ENCODE measurements at regions not wholly inside any gene's neighbourhood (a gene's known extent, or its start where the extent isn't known, plus 50 kb on each side); places are given as distances from the start of the nearest gene placed in this dataset.

- in situ Hi-C loops (cut with HindIII; ENCODE audit: low pct_unique_long_range_greater_than_20kb, low sequenced_read_pairs): no loop called here
- CTCF ChIA-PET: no interaction called here
These were observed 144.4 kb downstream of the PTPN20 start for GRCh38 chr10:47055386-47056246.

GRCh38 chr10:47056247-47056510 lies 145.0 kb downstream of the PTPN20 start:
- no peak for TF ChIP-seq REST (IDR thresholded peaks at IDR 0.05; ENCODE audit: insufficient read depth in 1 of 2, low read depth in 2 of 2, low read length in 1 of 2)
- TF ChIP-seq TCF7L2 (IDR thresholded peaks at IDR 0.05; ENCODE audit: low read depth, low read length): no peak
- TF ChIP-seq CTCF (IDR thresholded peaks at IDR 0.05): no peak
- TF ChIP-seq POLR2AphosphoS5 (IDR thresholded peaks at IDR 0.05; ENCODE audit: low read depth, low read length): no peak
- TF ChIP-seq SIN3A (IDR thresholded peaks at IDR 0.05; ENCODE audit: borderline replicate concordance, insufficient read depth, low read depth, low read length): no peak
- POLR2A ChIA-PET: no interaction called here
- DNase-seq (ENCODE audit: low read depth, low spot score) (no peak), ATAC-seq (no peak)
- Histone ChIP-seq H3K4me3 (ENCODE audit: low read depth in 2 of 2, low read length in 2 of 2) (no peak overlapping the region), H3K36me3 (ENCODE audit: control insufficient read depth, insufficient read depth, low read length) (no peaks in the 10 kb centered on the region), H3K9me3 (ENCODE audit: control insufficient read depth, insufficient read depth, low read depth, low read length) (no peaks in the 10 kb centered on the region), H3K27me3 (ENCODE audit: control insufficient read depth, insufficient read depth, low read length) (no peaks in the 10 kb centered on the region), H3K4me1 (ENCODE audit: control insufficient read depth, insufficient read depth, low read length) (no peaks in the 10 kb centered on the region), H3K27ac (ENCODE audit: low read length) (no peak overlapping the region)
- CTCF ChIA-PET: no interaction called here
- no TSS peak for BruUV-seq (replicated peaks)
- intact Hi-C loops (cut with micrococcal nuclease; ENCODE audit: unreplicated experiment): no loop called here
- in situ Hi-C loops (cut with HindIII; ENCODE audit: low pct_unique_long_range_greater_than_20kb, low sequenced_read_pairs): no loop called here

More at GRCh38 chr10:47055386-47056246, 144.4 kb downstream of the PTPN20 start:
- H3K27me3 ChIP-seq (ENCODE audit: control insufficient read depth, insufficient read depth, low read length): no peaks in the 10 kb centered on the region
- intact Hi-C loops (cut with micrococcal nuclease; ENCODE audit: unreplicated experiment): no loop called here
- no peaks in the 10 kb centered on the region for H3K4me1 ChIP-seq (ENCODE audit: control insufficient read depth, insufficient read depth, low read length)
- POLR2A ChIA-PET: no interaction called here
- no peaks in the 10 kb centered on the region for H3K9me3 ChIP-seq (ENCODE audit: control insufficient read depth, insufficient read depth, low read depth, low read length)
- H3K27ac ChIP-seq (ENCODE audit: low read length): no peak overlapping the region
- H3K36me3 ChIP-seq (ENCODE audit: control insufficient read depth, insufficient read depth, low read length): no peaks in the 10 kb centered on the region
- ATAC-seq (no peak), DNase-seq (ENCODE audit: low read depth, low spot score) (no peak)
- TF ChIP-seq POLR2AphosphoS5 (IDR thresholded peaks at IDR 0.05; ENCODE audit: low read depth, low read length): no peak
- no peak for TF ChIP-seq REST (IDR thresholded peaks at IDR 0.05; ENCODE audit: insufficient read depth in 1 of 2, low read depth in 2 of 2, low read length in 1 of 2)
- TF ChIP-seq SIN3A (IDR thresholded peaks at IDR 0.05; ENCODE audit: borderline replicate concordance, insufficient read depth, low read depth, low read length): no peak
- no peak for TF ChIP-seq CTCF (IDR thresholded peaks at IDR 0.05)
- no peak for TF ChIP-seq TCF7L2 (IDR thresholded peaks at IDR 0.05; ENCODE audit: low read depth, low read length)
- no peak overlapping the region for H3K4me3 ChIP-seq (ENCODE audit: low read depth in 2 of 2, low read length in 2 of 2)
- no TSS peak for BruUV-seq (replicated peaks)
